ENCODE measurements at regions not wholly inside any gene's neighbourhood (a gene's known extent, or its start where the extent isn't known, plus 50 kb on each side); places are given as distances from the start of the nearest gene placed in this dataset.
A peak's percentile ranks its signal among the peaks of the same experiment; 100 is the strongest.

- Histone ChIP-seq H3K27me3 (ENCODE audit: control insufficient read depth in 1 of 2, insufficient read depth in 2 of 2, low read length in 2 of 2) (peaks cover 0 to 2% of the 10 kb centered on the region in 2 donors), H3K9me3 (ENCODE audit: control insufficient read depth in 2 of 2, low read length in 2 of 2) (no peaks in the 10 kb centered on the region), H3K4me3 (ENCODE audit: low read length in 2 of 2) (no peak overlapping the region), H3K9ac (ENCODE audit: low read length in 2 of 2) (no peak overlapping the region), H3K4me1 (ENCODE audit: control insufficient read depth, insufficient read depth, low read length) (peaks cover 40% of the 10 kb centered on the region), H3K27ac (ENCODE audit: low read length) (no peak overlapping the region), H3K36me3 (ENCODE audit: control insufficient read depth in 2 of 2, insufficient read depth in 2 of 2, low read length in 2 of 2) (no peaks in the 10 kb centered on the region)
Observed at GRCh38 chr6:170026751-170027646, 263.9 kb downstream of the DLL1 start.

- no peaks in the 10 kb centered on the region for H3K9me3 ChIP-seq (ENCODE audit: control insufficient read depth in 2 of 2, low read length in 2 of 2)
- H3K4me1 ChIP-seq (ENCODE audit: control insufficient read depth, insufficient read depth, low read length) = peaks cover 32% of the 10 kb centered on the region
- peaks cover 0 to 2% of the 10 kb centered on the region in 2 donors for H3K27me3 ChIP-seq (ENCODE audit: control insufficient read depth in 1 of 2, insufficient read depth in 2 of 2, low read length in 2 of 2)
- H3K4me3 ChIP-seq (ENCODE audit: low read length in 2 of 2) = no peak overlapping the region
- no peak overlapping the region for H3K9ac ChIP-seq (ENCODE audit: low read length in 2 of 2)
- peak overlapping the region; percentile 67 for H3K27ac ChIP-seq (ENCODE audit: low read length)
- no peaks in the 10 kb centered on the region for H3K36me3 ChIP-seq (ENCODE audit: control insufficient read depth in 2 of 2, insufficient read depth in 2 of 2, low read length in 2 of 2)
Observed at GRCh38 chr6:170025935-170026750, 264.7 kb downstream of the DLL1 start.

- H3K9me3 ChIP-seq (ENCODE audit: control insufficient read depth in 2 of 2, low read length in 2 of 2) = no peaks in the 10 kb centered on the region
- H3K27ac ChIP-seq (ENCODE audit: low read length) = peak overlapping the region; percentile 67
Observed at GRCh38 chr6:170025341-170025911, 265.5 kb downstream of the DLL1 start.

GRCh38 chr6:170024940-170025339 is 265.9 kb downstream of the DLL1 start:
- Histone ChIP-seq H3K9me3 (ENCODE audit: control insufficient read depth in 2 of 2, low read length in 2 of 2) (no peaks in the 10 kb centered on the region), H3K4me3 (ENCODE audit: low read length in 2 of 2) (peak overlapping the region in 1 of 2 donors; percentile 8), H3K36me3 (ENCODE audit: control insufficient read depth in 2 of 2, insufficient read depth in 2 of 2, low read length in 2 of 2) (no peaks in the 10 kb centered on the region), H3K27me3 (ENCODE audit: control insufficient read depth in 1 of 2, insufficient read depth in 2 of 2, low read length in 2 of 2) (peaks cover 0 to 2% of the 10 kb centered on the region in 2 donors), H3K27ac (ENCODE audit: low read length) (peak overlapping the region; percentile 67), H3K9ac (ENCODE audit: low read length in 2 of 2) (no peak overlapping the region), H3K4me1 (ENCODE audit: control insufficient read depth, insufficient read depth, low read length) (peaks cover 23% of the 10 kb centered on the region)

More at GRCh38 chr6:170025341-170025911, 265.5 kb downstream of the DLL1 start:
- Histone ChIP-seq H3K9ac (ENCODE audit: low read length in 2 of 2) (no peak overlapping the region), H3K4me1 (ENCODE audit: control insufficient read depth, insufficient read depth, low read length) (peaks cover 26% of the 10 kb centered on the region), H3K27me3 (ENCODE audit: control insufficient read depth in 1 of 2, insufficient read depth in 2 of 2, low read length in 2 of 2) (peaks cover 0 to 2% of the 10 kb centered on the region in 2 donors), H3K36me3 (ENCODE audit: control insufficient read depth in 2 of 2, insufficient read depth in 2 of 2, low read length in 2 of 2) (no peaks in the 10 kb centered on the region), H3K4me3 (ENCODE audit: low read length in 2 of 2) (no peak overlapping the region)

- no peaks in the 10 kb centered on the region for H3K36me3 ChIP-seq (ENCODE audit: control insufficient read depth in 2 of 2, insufficient read depth in 2 of 2, low read length in 2 of 2)
- peaks cover 23% of the 10 kb centered on the region for H3K4me1 ChIP-seq (ENCODE audit: control insufficient read depth, insufficient read depth, low read length)
- H3K9me3 ChIP-seq (ENCODE audit: control insufficient read depth in 2 of 2, low read length in 2 of 2) = no peaks in the 10 kb centered on the region
- H3K9ac ChIP-seq (ENCODE audit: low read length in 2 of 2) = no peak overlapping the region
- peaks cover 0 to 2% of the 10 kb centered on the region in 2 donors for H3K27me3 ChIP-seq (ENCODE audit: control insufficient read depth in 1 of 2, insufficient read depth in 2 of 2, low read length in 2 of 2)
- no peak overlapping the region for H3K27ac ChIP-seq (ENCODE audit: low read length)
- no peak overlapping the region for H3K4me3 ChIP-seq (ENCODE audit: low read length in 2 of 2)
Observed at GRCh38 chr6:170023620-170024521, 267.0 kb downstream of the DLL1 start.

- Histone ChIP-seq H3K4me1 (ENCODE audit: control insufficient read depth, insufficient read depth, low read length) (peaks cover 23% of the 10 kb centered on the region), H3K27me3 (ENCODE audit: control insufficient read depth in 1 of 2, insufficient read depth in 2 of 2, low read length in 2 of 2) (peaks cover 0 to 2% of the 10 kb centered on the region in 2 donors), H3K4me3 (ENCODE audit: low read length in 2 of 2) (no peak overlapping the region), H3K27ac (ENCODE audit: low read length) (no peak overlapping the region), H3K9me3 (ENCODE audit: control insufficient read depth in 2 of 2, low read length in 2 of 2) (no peaks in the 10 kb centered on the region), H3K9ac (ENCODE audit: low read length in 2 of 2) (no peak overlapping the region), H3K36me3 (ENCODE audit: control insufficient read depth in 2 of 2, insufficient read depth in 2 of 2, low read length in 2 of 2) (no peaks in the 10 kb centered on the region)
Observed at GRCh38 chr6:170022827-170023619, 267.9 kb downstream of the DLL1 start.

GRCh38 chr6:170022291-170022722 is 268.6 kb downstream of the DLL1 start:
- H3K27me3 ChIP-seq (ENCODE audit: control insufficient read depth in 1 of 2, insufficient read depth in 2 of 2, low read length in 2 of 2) = peaks cover 0 to 2% of the 10 kb centered on the region in 2 donors
- no peak overlapping the region for H3K4me3 ChIP-seq (ENCODE audit: low read length in 2 of 2)
- no peak overlapping the region for H3K9ac ChIP-seq (ENCODE audit: low read length in 2 of 2)
- no peaks in the 10 kb centered on the region for H3K36me3 ChIP-seq (ENCODE audit: control insufficient read depth in 2 of 2, insufficient read depth in 2 of 2, low read length in 2 of 2)
- no peaks in the 10 kb centered on the region for H3K9me3 ChIP-seq (ENCODE audit: control insufficient read depth in 2 of 2, low read length in 2 of 2)
- no peak overlapping the region for H3K27ac ChIP-seq (ENCODE audit: low read length)
- peaks cover 23% of the 10 kb centered on the region for H3K4me1 ChIP-seq (ENCODE audit: control insufficient read depth, insufficient read depth, low read length)

- no peak overlapping the region for H3K27ac ChIP-seq (ENCODE audit: low read length)
- peaks cover 18% of the 10 kb centered on the region for H3K4me1 ChIP-seq (ENCODE audit: control insufficient read depth, insufficient read depth, low read length)
- H3K36me3 ChIP-seq (ENCODE audit: control insufficient read depth in 2 of 2, insufficient read depth in 2 of 2, low read length in 2 of 2) = no peaks in the 10 kb centered on the region
- no peaks in the 10 kb centered on the region for H3K9me3 ChIP-seq (ENCODE audit: control insufficient read depth in 2 of 2, low read length in 2 of 2)
- no peak overlapping the region for H3K9ac ChIP-seq (ENCODE audit: low read length in 2 of 2)
- H3K27me3 ChIP-seq (ENCODE audit: control insufficient read depth in 1 of 2, insufficient read depth in 2 of 2, low read length in 2 of 2) = peaks cover 0 to 2% of the 10 kb centered on the region in 2 donors
- H3K4me3 ChIP-seq (ENCODE audit: low read length in 2 of 2) = no peak overlapping the region
Observed at GRCh38 chr6:170021579-170021978, 269.3 kb downstream of the DLL1 start.

- Histone ChIP-seq H3K27me3 (ENCODE audit: control insufficient read depth in 1 of 2, insufficient read depth in 2 of 2, low read length in 2 of 2) (peaks cover 0 to 2% of the 10 kb centered on the region in 2 donors), H3K9ac (ENCODE audit: low read length in 2 of 2) (no peak overlapping the region), H3K36me3 (ENCODE audit: control insufficient read depth in 2 of 2, insufficient read depth in 2 of 2, low read length in 2 of 2) (no peaks in the 10 kb centered on the region), H3K4me1 (ENCODE audit: control insufficient read depth, insufficient read depth, low read length) (peaks cover 5% of the 10 kb centered on the region), H3K27ac (ENCODE audit: low read length) (no peak overlapping the region), H3K4me3 (ENCODE audit: low read length in 2 of 2) (no peak overlapping the region), H3K9me3 (ENCODE audit: control insufficient read depth in 2 of 2, low read length in 2 of 2) (no peaks in the 10 kb centered on the region)
Observed at GRCh38 chr6:170019818-170020583, 268.6 kb downstream of the ERMARD start.
